B cell (primary cell): ENCODE measurements at regions not wholly inside any gene's neighbourhood (a gene's known extent, or its start where the extent isn't known, plus 50 kb on each side); places are given as distances from the start of the nearest gene placed in this dataset.

Experiments
- ATAC-seq: fragments of 200-7000 bp; cut with Tn5 transposase; one replicate; pipeline ENCODE4 v1.10.0; 2021; ENCODE audit warnings: low read depth, mild to moderate bottlenecking, moderate number of reproducible peaks, moderate library complexity
- CTCF ChIA-PET: fragments of 350-600 bp; sonication (Branson Sonifier 250); formaldehyde crosslinking; loops from one replicate; lab custom pipeline; 2021; ENCODE audit warnings: antibody characterized with exemption, inconsistent platforms; lab: Charles Lee
- POLR2A ChIA-PET: fragments of 350-600 bp; sonication (Branson Sonifier 250); formaldehyde crosslinking; loops from one replicate; lab custom pipeline; 2021; ENCODE audit warnings: antibody characterized with exemption; lab: Charles Lee
- DNase-seq: peaks from one replicate; pipeline ENCODE4 v3.0.0; 2013
- H2AFZ ChIP-seq: 2 replicates; pipeline ENCODE4 v1.6.1; 2012; ENCODE audit warnings: mild to moderate bottlenecking, low read depth, low read length; ENCODE audit not compliant: insufficient read depth, poor library complexity, severe bottlenecking
- H3K27ac ChIP-seq, 2 donors: 1 replicate in 1 of 2; 2 replicates in 1 of 2; pipeline ENCODE4 v1.5.1; 2012 to 2013; ENCODE audit warnings: low read length in 2 of 2, mild to moderate bottlenecking in 2 of 2, moderate library complexity in 1 of 2
- H3K27me3 ChIP-seq, 4 experiments: fragments of 200-600 bp in 1 of 4; sonication (generic) in 1 of 4; replicated peaks in 1 of 4; 1 replicate in 2 of 4; 2 replicates in 2 of 4; pipeline versions ENCODE4 v1.6.1 to v1.7.0; 2013 to 2016; ENCODE audit warnings: low read length in 3 of 4, mild to moderate bottlenecking in 2 of 4, mixed read lengths in 1 of 4, moderate library complexity in 1 of 4; ENCODE audit not compliant: insufficient read depth in 4 of 4, control insufficient read depth in 3 of 4; ENCODE audit errors: control extremely low read depth in 1 of 4
- H3K36me3 ChIP-seq, 2 experiments: replicated peaks in 1 of 2; 1 replicate in 1 of 2; 2 replicates in 1 of 2; pipeline versions ENCODE4 v1.6.1 to v1.7.1; 2013; ENCODE audit warnings: low read length in 1 of 2; ENCODE audit not compliant: insufficient read depth in 2 of 2, control insufficient read depth in 1 of 2; ENCODE audit errors: control extremely low read depth in 1 of 2, extremely low read depth in 1 of 2
- H3K4me1 ChIP-seq, 2 donors: fragments of 200-600 bp in 1 of 2; sonication (generic) in 1 of 2; 1 replicate in 1 of 2; 2 replicates in 1 of 2; pipeline versions ENCODE4 v1.5.1 to v1.6.1; 2013 to 2017; ENCODE audit warnings: low read length in 2 of 2; ENCODE audit not compliant: control insufficient read depth in 2 of 2, insufficient read depth in 2 of 2
- H3K4me2 ChIP-seq: replicated peaks from 2 replicates; pipeline ENCODE3; 2012; ENCODE audit warnings: mild to moderate bottlenecking, low read depth, low read length; ENCODE audit not compliant: poor library complexity, severe bottlenecking
- H3K4me3 ChIP-seq, 5 experiments: fragments of 200-600 bp in 1 of 5; sonication (generic) in 1 of 5; 1 replicate in 3 of 5; 2 replicates in 2 of 5; pipeline versions ENCODE4 v1.5.1 to v1.7.0; 2011 to 2016; ENCODE audit warnings: low read length in 4 of 5, mild to moderate bottlenecking in 4 of 5, low read depth in 2 of 5, control low read depth in 1 of 5, moderate library complexity in 1 of 5; ENCODE audit not compliant: insufficient read depth in 1 of 5; ENCODE audit errors: control extremely low read depth in 1 of 5, extremely low read depth in 1 of 5
- H3K79me2 ChIP-seq: fragments of 200-600 bp; sonication (generic); one replicate; pipeline ENCODE4 v1.6.0; 2016; ENCODE audit warnings: low read length; ENCODE audit not compliant: control insufficient read depth, insufficient read depth
- H3K9ac ChIP-seq: fragments of 200-600 bp; sonication (generic); 2 replicates; pipeline ENCODE4 v1.6.1; 2017; ENCODE audit warnings: mild to moderate bottlenecking, low read length, moderate library complexity
- H3K9me3 ChIP-seq, 3 donors: one replicate each; pipeline versions ENCODE4 v1.6.1 to v1.7.1; 2013; ENCODE audit warnings: low read length in 2 of 3; ENCODE audit not compliant: control insufficient read depth in 2 of 3, insufficient read depth in 1 of 3; ENCODE audit errors: control extremely low read depth in 1 of 3
- H4K20me1 ChIP-seq: 2 replicates; pipeline ENCODE4 v1.6.0; 2012; ENCODE audit warnings: mild to moderate bottlenecking, low read length; ENCODE audit not compliant: insufficient read depth, control insufficient read depth, poor library complexity, severe bottlenecking
- H3K27ac Mint-ChIP-seq: one replicate; pipeline ENCODE4 v1.8.0; 2021; ENCODE audit warnings: mixed read lengths
- H3K27me3 Mint-ChIP-seq: one replicate; pipeline ENCODE4 v1.8.0; 2021; ENCODE audit warnings: mixed read lengths
- H3K4me1 Mint-ChIP-seq: one replicate; pipeline ENCODE4 v1.8.0; 2021; ENCODE audit warnings: mixed read lengths
- H3K4me3 Mint-ChIP-seq: one replicate; pipeline ENCODE4 v1.8.0; 2021; ENCODE audit warnings: mixed read lengths
- H3K9me3 Mint-ChIP-seq: one replicate; pipeline ENCODE4 v1.8.0; 2022; ENCODE audit warnings: mixed read lengths; ENCODE audit not compliant: insufficient read depth
- EZH2 ChIP-seq: IDR thresholded peaks from 2 replicates; pipeline ENCODE4 v1.6.1; 2012; ENCODE audit warnings: borderline replicate concordance, low read depth, mild to moderate bottlenecking, moderate library complexity, low read length; ENCODE audit not compliant: insufficient read depth, poor library complexity, severe bottlenecking
- WGBS: methylation state at CpG from one replicate; pipeline ENCODE4 v1.1.5; 2013; ENCODE audit warnings: missing lambda C conversion rate; ENCODE audit not compliant: insufficient coverage; 5-methylcytosine and 5-hydroxymethylcytosine counted together
- intact Hi-C: fragments of 100-400 bp; cut with micrococcal nuclease; formaldehyde crosslinking; loops from one replicate; pipeline ENCODE4 v1.10.0; 2022
- TF ChIP-seq, protein P1 (sequence below): fragments of 200-600 bp; IDR thresholded peaks from one replicate; pipeline ENCODE4 v1.8.0; 2022; ENCODE audit warnings: antibody characterized with exemption, mild to moderate bottlenecking

DNA sequence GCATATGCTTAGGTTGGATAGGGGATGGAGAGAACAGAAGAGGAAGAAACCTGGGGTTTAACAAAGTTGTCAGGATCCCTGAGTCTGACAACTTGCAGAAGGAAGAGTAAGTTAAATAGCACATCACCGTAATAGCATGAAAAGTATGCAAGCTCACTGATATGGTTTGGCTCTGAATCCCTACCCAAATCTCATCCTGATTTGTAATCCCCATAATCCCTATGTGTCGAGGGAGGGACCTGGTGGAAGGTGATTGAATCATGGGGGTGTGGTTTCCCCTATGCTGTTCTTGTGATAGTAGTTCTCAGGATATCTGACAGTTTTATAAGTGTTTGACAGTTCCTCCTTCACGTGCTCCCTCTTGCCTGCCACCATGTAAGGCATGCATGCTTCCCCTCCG lies 193.3 kb downstream of the PSAT1 start:
- Mint-ChIP-seq H3K27me3 (peaks cover 11% of the 10 kb centered on the region), H3K4me3 (no peak overlapping the region), H3K4me1 (no peaks in the 10 kb centered on the region), H3K27ac (no peak overlapping the region), H3K9me3 (no peaks in the 10 kb centered on the region)
- peaks cover 0 to 2% (median 0%) of the 10 kb centered on the region in 3 donors for H3K9me3 ChIP-seq
- intact Hi-C loops = no loop called here
- TF ChIP-seq EZH2 = no peak
- TF ChIP-seq, protein P1, sequence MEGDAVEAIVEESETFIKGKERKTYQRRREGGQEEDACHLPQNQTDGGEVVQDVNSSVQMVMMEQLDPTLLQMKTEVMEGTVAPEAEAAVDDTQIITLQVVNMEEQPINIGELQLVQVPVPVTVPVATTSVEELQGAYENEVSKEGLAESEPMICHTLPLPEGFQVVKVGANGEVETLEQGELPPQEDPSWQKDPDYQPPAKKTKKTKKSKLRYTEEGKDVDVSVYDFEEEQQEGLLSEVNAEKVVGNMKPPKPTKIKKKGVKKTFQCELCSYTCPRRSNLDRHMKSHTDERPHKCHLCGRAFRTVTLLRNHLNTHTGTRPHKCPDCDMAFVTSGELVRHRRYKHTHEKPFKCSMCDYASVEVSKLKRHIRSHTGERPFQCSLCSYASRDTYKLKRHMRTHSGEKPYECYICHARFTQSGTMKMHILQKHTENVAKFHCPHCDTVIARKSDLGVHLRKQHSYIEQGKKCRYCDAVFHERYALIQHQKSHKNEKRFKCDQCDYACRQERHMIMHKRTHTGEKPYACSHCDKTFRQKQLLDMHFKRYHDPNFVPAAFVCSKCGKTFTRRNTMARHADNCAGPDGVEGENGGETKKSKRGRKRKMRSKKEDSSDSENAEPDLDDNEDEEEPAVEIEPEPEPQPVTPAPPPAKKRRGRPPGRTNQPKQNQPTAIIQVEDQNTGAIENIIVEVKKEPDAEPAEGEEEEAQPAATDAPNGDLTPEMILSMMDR = no peak
- no peaks in the 10 kb centered on the region for H3K79me2 ChIP-seq
- 90% methylated on average over 1 of the region's 4 CpGs for WGBS
- H3K27me3 ChIP-seq = no peaks in the 10 kb centered on the region
- H3K36me3 ChIP-seq = no peaks in the 10 kb centered on the region
- CTCF ChIA-PET = no interaction called here
- no peaks in the 10 kb centered on the region for H3K4me1 ChIP-seq
- ATAC-seq (no peak), DNase-seq (no peak)
- no peak overlapping the region for H3K4me2 ChIP-seq
- H3K4me3 ChIP-seq = no peak overlapping the region
- H4K20me1 ChIP-seq = no peaks in the 10 kb centered on the region
- H3K9ac ChIP-seq = no peak overlapping the region
- no peak overlapping the region for H2AFZ ChIP-seq
- H3K27ac ChIP-seq = no peak overlapping the region
- POLR2A ChIA-PET = no interaction called here

DNA sequence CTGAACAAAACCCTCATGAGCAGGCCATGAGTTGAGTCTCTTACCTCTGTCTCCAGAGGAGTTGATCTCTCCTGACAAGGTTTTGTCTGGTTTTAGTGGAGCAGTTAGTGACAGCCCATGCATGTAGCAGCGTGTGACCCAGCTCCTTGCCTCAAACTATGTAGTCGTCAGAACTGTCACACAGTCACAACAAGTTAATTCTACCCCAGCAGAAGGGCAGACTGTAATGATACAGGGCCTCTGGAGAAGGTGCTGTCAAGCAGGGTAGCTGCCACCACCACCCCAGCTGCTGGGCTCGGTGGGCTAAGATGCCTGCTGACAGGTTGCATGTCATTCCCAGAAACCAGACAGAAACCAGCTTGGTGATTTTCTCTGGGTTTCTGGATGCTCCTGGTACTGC lies 194.5 kb downstream of the PSAT1 start:
- no peak overlapping the region for H3K27ac ChIP-seq
- H3K4me1 Mint-ChIP-seq = no peaks in the 10 kb centered on the region
- H2AFZ ChIP-seq = no peak overlapping the region
- CTCF ChIA-PET = no interaction called here
- H3K79me2 ChIP-seq = no peaks in the 10 kb centered on the region
- H3K27ac Mint-ChIP-seq = no peak overlapping the region
- 75% methylated on average over 1 of the region's 3 CpGs for WGBS
- no peak overlapping the region for H3K9ac ChIP-seq
- no peak for TF ChIP-seq EZH2
- TF ChIP-seq, protein P1 = no peak
- H3K9me3 Mint-ChIP-seq = no peaks in the 10 kb centered on the region
- H4K20me1 ChIP-seq = no peaks in the 10 kb centered on the region
- no peak overlapping the region for H3K4me3 ChIP-seq
- no peaks in the 10 kb centered on the region for H3K27me3 ChIP-seq
- POLR2A ChIA-PET = no interaction called here
- peaks cover 0 to 2% (median 0%) of the 10 kb centered on the region in 3 donors for H3K9me3 ChIP-seq
- no peaks in the 10 kb centered on the region for H3K36me3 ChIP-seq
- H3K27me3 Mint-ChIP-seq = peaks cover 8% of the 10 kb centered on the region
- no peaks in the 10 kb centered on the region for H3K4me1 ChIP-seq
- intact Hi-C loops = no loop called here
- H3K4me3 Mint-ChIP-seq = no peak overlapping the region
- no peak for ATAC-seq
- H3K4me2 ChIP-seq = no peak overlapping the region
- no peak for DNase-seq
